ENCODE measurements at regions not wholly inside any gene's neighbourhood (a gene's known extent, or its start where the extent isn't known, plus 50 kb on each side); places are given as distances from the start of the nearest gene placed in this dataset.

GRCh38 chr2:16150456-16151280 is 210.3 kb downstream of the MYCN start:
- H3K27me3 ChIP-seq (replicated peaks; ENCODE audit: insufficient read depth): no peaks in the 10 kb centered on the region
- TF ChIP-seq CTCF (IDR thresholded peaks at IDR 0.05) (no peak), POLR2AphosphoS5 (IDR thresholded peaks at IDR 0.05) (no peak), POLR2A (IDR thresholded peaks at IDR 0.05) (no peak)
- H3K9me3 ChIP-seq: no peaks in the 10 kb centered on the region
- no peaks in the 10 kb centered on the region for H3K36me3 ChIP-seq
- H3K27ac ChIP-seq: no peak overlapping the region
- H3K4me1 ChIP-seq (replicated peaks): no peaks in the 10 kb centered on the region
- DNase-seq (ENCODE audit: low spot score): no peak
- 97% methylated on average over 5 of the region's 5 CpGs for WGBS
- H3K4me3 ChIP-seq: no peak overlapping the region
- intact Hi-C loops (cut with DNase I): no loop called here

GRCh38 chr2:16149349-16150243 is 209.2 kb downstream of the MYCN start:
- Histone ChIP-seq H3K4me1 (replicated peaks) (no peaks in the 10 kb centered on the region), H3K9me3 (no peaks in the 10 kb centered on the region), H3K36me3 (no peaks in the 10 kb centered on the region), H3K27me3 (replicated peaks; ENCODE audit: insufficient read depth) (no peaks in the 10 kb centered on the region), H3K27ac (no peak overlapping the region), H3K4me3 (no peak overlapping the region)
- DNase-seq (ENCODE audit: low spot score): no peak
- 79% methylated on average over 17 of the region's 17 CpGs for WGBS
- intact Hi-C loops (cut with DNase I): no loop called here
- no peak for TF ChIP-seq CTCF (IDR thresholded peaks at IDR 0.05)
- TF ChIP-seq POLR2A (IDR thresholded peaks at IDR 0.05): no peak
- no peak for TF ChIP-seq POLR2AphosphoS5 (IDR thresholded peaks at IDR 0.05)

GRCh38 chr2:16148632-16149348 is 208.4 kb downstream of the MYCN start:
- WGBS: 85% methylated on average over 6 of the region's 6 CpGs
- no peaks in the 10 kb centered on the region for H3K36me3 ChIP-seq
- no peak for TF ChIP-seq POLR2AphosphoS5 (IDR thresholded peaks at IDR 0.05)
- no peak for TF ChIP-seq CTCF (IDR thresholded peaks at IDR 0.05)
- no peak for TF ChIP-seq POLR2A (IDR thresholded peaks at IDR 0.05)
- H3K4me3 ChIP-seq: no peak overlapping the region
- DNase-seq (ENCODE audit: low spot score): no peak
- H3K9me3 ChIP-seq: no peaks in the 10 kb centered on the region
- H3K27ac ChIP-seq: no peak overlapping the region
- no peaks in the 10 kb centered on the region for H3K27me3 ChIP-seq (replicated peaks; ENCODE audit: insufficient read depth)
- H3K4me1 ChIP-seq (replicated peaks): no peaks in the 10 kb centered on the region
- intact Hi-C loops (cut with DNase I): no loop called here

GRCh38 chr2:16142383-16143361 is 202.3 kb downstream of the MYCN start:
- Histone ChIP-seq H3K36me3 (no peaks in the 10 kb centered on the region), H3K4me3 (no peak overlapping the region), H3K27me3 (replicated peaks; ENCODE audit: insufficient read depth) (no peaks in the 10 kb centered on the region), H3K27ac (no peak overlapping the region), H3K9me3 (no peaks in the 10 kb centered on the region), H3K4me1 (replicated peaks) (no peaks in the 10 kb centered on the region)
- 91% methylated on average over 9 of the region's 9 CpGs for WGBS
- DNase-seq (ENCODE audit: low spot score): no peak
- no peak for TF ChIP-seq CTCF (IDR thresholded peaks at IDR 0.05)
- TF ChIP-seq POLR2A (IDR thresholded peaks at IDR 0.05): no peak
- no peak for TF ChIP-seq POLR2AphosphoS5 (IDR thresholded peaks at IDR 0.05)
- intact Hi-C loops (cut with DNase I): no loop called here
